T-cell (primary cell): ENCODE measurements at regions not wholly inside any gene's neighbourhood (a gene's known extent, or its start where the extent isn't known, plus 50 kb on each side); places are given as distances from the start of the nearest gene placed in this dataset.

Experiments used
- ATAC-seq, 4 experiments: fragments of 200-7000 bp in 3 of 4; fragments of 150-1000 bp in 1 of 4; cut with Tn5 transposase; replicated peaks in 1 of 4; 1 replicate in 3 of 4; 2 replicates in 1 of 4; pipeline ENCODE4 v1.10.0; 2021; ENCODE audit warnings: moderate library complexity in 3 of 4, mild to moderate bottlenecking in 2 of 4, moderate number of reproducible peaks in 1 of 4
- CTCF ChIA-PET, 2 donors: fragments of 300-600 bp; sonication (Branson Sonifier 250); formaldehyde crosslinking; loops; one replicate each; lab custom pipeline; 2022; ENCODE audit warnings: antibody characterized with exemption in 2 of 2; lab: Charles Lee
- POLR2A ChIA-PET, 2 donors: fragments of 300-600 bp; sonication (Branson Sonifier 250); formaldehyde crosslinking; loops; one replicate each; lab custom pipeline; 2022; ENCODE audit warnings: antibody characterized with exemption in 2 of 2; lab: Charles Lee
- DNase-seq, 35 experiments: peaks; one replicate each; pipeline versions ENCODE4 v3.0.0 to v3.0.0-alpha.2; 2013 to 2023
- H3K27ac ChIP-seq: one replicate; pipeline ENCODE4 v1.5.1; 2013; ENCODE audit warnings: low read length
- H3K27me3 ChIP-seq, 2 experiments: replicated peaks in 1 of 2; 1 replicate in 1 of 2; 2 replicates in 1 of 2; pipeline versions ENCODE4 v1.6.1 to v1.7.0; 2013; ENCODE audit warnings: low read length in 1 of 2, mixed read lengths in 1 of 2; ENCODE audit not compliant: control insufficient read depth in 2 of 2, insufficient read depth in 2 of 2; ENCODE audit errors: extremely low read depth in 1 of 2
- H3K36me3 ChIP-seq, 2 donors: 1 replicate in 1 of 2; 2 replicates in 1 of 2; pipeline versions ENCODE4 v1.6.1 to v1.7.0; 2013; ENCODE audit warnings: low read length in 1 of 2; ENCODE audit not compliant: control insufficient read depth in 2 of 2, insufficient read depth in 1 of 2; ENCODE audit errors: extremely low read depth in 1 of 2
- H3K4me1 ChIP-seq, 2 experiments: 1 replicate in 1 of 2; 2 replicates in 1 of 2; pipeline versions ENCODE4 v1.6.1 to v1.7.0; 2013; ENCODE audit warnings: low read length in 2 of 2, mixed read lengths in 1 of 2; ENCODE audit not compliant: insufficient read depth in 2 of 2, control insufficient read depth in 1 of 2; ENCODE audit errors: extremely low read depth in 1 of 2
- H3K4me3 ChIP-seq, 2 donors: 1 replicate in 1 of 2; 2 replicates in 1 of 2; pipeline versions ENCODE4 v1.5.1 to v1.7.0; 2013; ENCODE audit warnings: mild to moderate bottlenecking in 2 of 2, low read length in 1 of 2, moderate library complexity in 1 of 2; ENCODE audit not compliant: control insufficient read depth in 1 of 2; ENCODE audit errors: extremely low read depth in 1 of 2
- H3K9me3 ChIP-seq: 2 replicates; pipeline ENCODE4 v1.7.0; 2013
- H3K27ac Mint-ChIP-seq, 2 donors: one replicate each; pipeline ENCODE4 v1.8.0; 2020 to 2021; ENCODE audit warnings: mild to moderate bottlenecking in 2 of 2, mixed read lengths in 2 of 2
- H3K27me3 Mint-ChIP-seq, 2 donors: one replicate each; pipeline ENCODE4 v1.8.0; 2021 to 2022; ENCODE audit warnings: mixed read lengths in 2 of 2
- H3K36me3 Mint-ChIP-seq: one replicate; pipeline ENCODE4 v1.8.0; 2021; ENCODE audit warnings: mixed read lengths
- H3K4me1 Mint-ChIP-seq, 3 donors: one replicate each; pipeline ENCODE4 v1.8.0; 2020 to 2022; ENCODE audit warnings: mixed read lengths in 3 of 3, mild to moderate bottlenecking in 1 of 3
- H3K4me3 Mint-ChIP-seq, 3 donors: one replicate each; pipeline ENCODE4 v1.8.0; 2020 to 2022; ENCODE audit warnings: mild to moderate bottlenecking in 3 of 3, mixed read lengths in 3 of 3, moderate library complexity in 3 of 3
- H3K9me3 Mint-ChIP-seq, 3 donors: one replicate each; pipeline ENCODE4 v1.8.0; 2020 to 2022; ENCODE audit warnings: mixed read lengths in 3 of 3
- WGBS: methylation state at CpG from one replicate; pipeline ENCODE4 v1.1.5; 2013; ENCODE audit warnings: missing lambda C conversion rate; ENCODE audit not compliant: insufficient coverage; 5-methylcytosine and 5-hydroxymethylcytosine counted together

GRCh38 chr16:54356391-54356790, 69.8 kb upstream of the IRX3 start:
- Mint-ChIP-seq H3K4me3 (no peak overlapping the region), H3K36me3 (no peaks in the 10 kb centered on the region), H3K27me3 (peaks cover 19 to 20% of the 10 kb centered on the region in 2 donors), H3K27ac (no peak overlapping the region), H3K4me1 (no peaks in the 10 kb centered on the region), H3K9me3 (peaks cover 0 to 12% (median 8%) of the 10 kb centered on the region in 3 donors)
- no peak for DNase-seq
- no peaks in the 10 kb centered on the region for H3K36me3 ChIP-seq
- ChIA-PET POLR2A (no interaction called here), CTCF (no interaction called here)
- H3K4me1 ChIP-seq, result no peaks in the 10 kb centered on the region
- no peak for ATAC-seq
- WGBS, result no CpG with 5 or more reads among the region's 1 CpG
- H3K4me3 ChIP-seq, result no peak overlapping the region
- no peaks in the 10 kb centered on the region for H3K9me3 ChIP-seq
- peaks cover 2 to 19% of the 10 kb centered on the region in 2 experiments for H3K27me3 ChIP-seq
- H3K27ac ChIP-seq, result no peak overlapping the region

DNA sequence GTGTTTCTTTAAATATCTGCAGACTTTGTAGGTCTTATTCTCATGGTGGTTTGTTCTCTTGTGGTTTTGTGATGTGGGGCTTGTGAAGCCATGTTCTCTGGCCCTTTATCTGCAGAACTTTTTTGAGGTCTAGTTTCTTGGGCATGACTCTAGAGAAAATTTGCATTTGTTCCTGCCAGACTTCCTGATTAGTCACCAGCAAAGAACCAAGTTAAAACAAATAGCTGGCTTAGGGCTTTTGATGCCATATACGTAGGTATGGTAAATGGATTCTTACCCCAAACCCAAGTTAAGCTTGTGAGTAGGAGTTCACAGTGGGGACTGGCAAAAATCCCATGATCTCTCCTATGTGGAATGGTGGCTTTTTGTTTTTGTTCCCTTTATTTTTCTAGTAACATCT, 68.7 kb upstream of the IRX3 start:
- no peak overlapping the region for H3K27ac ChIP-seq
- H3K4me3 ChIP-seq, result no peak overlapping the region
- peaks cover 0 to 19% of the 10 kb centered on the region in 2 experiments for H3K27me3 ChIP-seq
- H3K9me3 ChIP-seq, result no peaks in the 10 kb centered on the region
- Mint-ChIP-seq H3K9me3 (peaks cover 0 to 12% (median 8%) of the 10 kb centered on the region in 3 donors), H3K4me3 (no peak overlapping the region), H3K36me3 (no peaks in the 10 kb centered on the region), H3K27ac (no peak overlapping the region), H3K4me1 (no peaks in the 10 kb centered on the region), H3K27me3 (peaks cover 15 to 17% of the 10 kb centered on the region in 2 donors)
- no peaks in the 10 kb centered on the region for H3K4me1 ChIP-seq
- no peak for ATAC-seq
- no peak for DNase-seq
- H3K36me3 ChIP-seq, result no peaks in the 10 kb centered on the region
- ChIA-PET POLR2A (no interaction called here), CTCF (no interaction called here)
- no CpG with 5 or more reads among the region's 1 CpG for WGBS

DNA sequence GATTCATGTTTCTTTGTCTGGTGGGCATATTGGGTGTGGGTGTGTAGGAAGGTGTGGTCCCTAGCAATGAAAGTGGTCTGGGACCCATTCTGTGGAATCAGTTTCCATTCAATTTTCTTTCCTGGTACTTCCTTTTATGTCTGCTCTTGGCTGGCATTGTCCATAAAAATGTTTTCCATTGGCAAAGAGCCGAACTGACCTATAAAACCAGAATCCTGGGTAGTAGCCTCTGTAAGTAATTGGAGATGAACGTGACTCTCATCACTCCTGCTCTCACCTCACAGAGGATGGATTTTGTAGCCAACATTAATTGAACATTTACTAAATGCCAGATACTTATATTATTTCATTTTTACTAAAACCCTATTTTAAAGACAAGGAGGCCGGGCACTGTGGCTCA, 66.5 kb upstream of the IRX3 start:
- Mint-ChIP-seq H3K36me3 (no peaks in the 10 kb centered on the region), H3K27me3 (peaks cover 9 to 10% of the 10 kb centered on the region in 2 donors), H3K4me3 (no peak overlapping the region), H3K27ac (no peak overlapping the region), H3K9me3 (peaks cover 0 to 12% (median 8%) of the 10 kb centered on the region in 3 donors), H3K4me1 (no peaks in the 10 kb centered on the region)
- WGBS, result 89% methylated on average over 1 of the region's 3 CpGs
- Histone ChIP-seq H3K27me3 (peaks cover 0 to 10% of the 10 kb centered on the region in 2 experiments), H3K4me3 (no peak overlapping the region), H3K4me1 (no peaks in the 10 kb centered on the region), H3K9me3 (no peaks in the 10 kb centered on the region), H3K27ac (no peak overlapping the region), H3K36me3 (no peaks in the 10 kb centered on the region)
- ChIA-PET CTCF (no interaction called here), POLR2A (no interaction called here)
- DNase-seq, result no peak
- no peak for ATAC-seq

GRCh38 chr16:54351171-54351570, 64.6 kb upstream of the IRX3 start:
- WGBS, result no CpG with 5 or more reads among the region's 5 CpGs
- H3K9me3 ChIP-seq, result no peaks in the 10 kb centered on the region
- Mint-ChIP-seq H3K4me1 (no peaks in the 10 kb centered on the region), H3K36me3 (no peaks in the 10 kb centered on the region), H3K4me3 (no peak overlapping the region), H3K9me3 (peaks cover 0 to 12% (median 8%) of the 10 kb centered on the region in 3 donors), H3K27ac (no peak overlapping the region), H3K27me3 (peaks cover 4 to 11% of the 10 kb centered on the region in 2 donors)
- H3K36me3 ChIP-seq, result no peaks in the 10 kb centered on the region
- no peaks in the 10 kb centered on the region for H3K4me1 ChIP-seq
- H3K27ac ChIP-seq, result no peak overlapping the region
- DNase-seq (no peak), ATAC-seq (no peak)
- no peak overlapping the region for H3K4me3 ChIP-seq
- ChIA-PET CTCF (no interaction called here), POLR2A (no interaction called here)
- peaks cover 0 to 4% of the 10 kb centered on the region in 2 experiments for H3K27me3 ChIP-seq

GRCh38 chr16:54347961-54348360, 61.4 kb upstream of the IRX3 start:
- H3K4me1 ChIP-seq, result no peaks in the 10 kb centered on the region
- no peaks in the 10 kb centered on the region for H3K4me1 Mint-ChIP-seq
- H3K27ac Mint-ChIP-seq, result no peak overlapping the region
- POLR2A ChIA-PET, result no interaction called here
- H3K27me3 ChIP-seq, result peaks cover 0 to 8% of the 10 kb centered on the region in 2 experiments
- no peak overlapping the region for H3K4me3 ChIP-seq
- ATAC-seq (no peak), DNase-seq (no peak)
- H3K4me3 Mint-ChIP-seq, result no peak overlapping the region
- H3K9me3 ChIP-seq, result no peaks in the 10 kb centered on the region
- no CpG with 5 or more reads among the region's 1 CpG for WGBS
- CTCF ChIA-PET, result interaction anchor here in 1 of 2 donors (0.6 kb wide), 1 partner anchor 1655 kb away, joined by 3 read pairs; no protein-coding TSS in a partner anchor
- no peaks in the 10 kb centered on the region for H3K36me3 Mint-ChIP-seq
- no peak overlapping the region for H3K27ac ChIP-seq
- no peaks in the 10 kb centered on the region for H3K36me3 ChIP-seq
- H3K27me3 Mint-ChIP-seq, result peaks cover 8 to 16% of the 10 kb centered on the region in 2 donors
- H3K9me3 Mint-ChIP-seq, result no peaks in the 10 kb centered on the region

- Mint-ChIP-seq H3K9me3 (no peaks in the 10 kb centered on the region), H3K4me3 (no peak overlapping the region), H3K27me3 (peaks cover 4 to 13% of the 10 kb centered on the region in 2 donors), H3K27ac (no peak overlapping the region), H3K4me1 (no peaks in the 10 kb centered on the region), H3K36me3 (no peaks in the 10 kb centered on the region)
- CTCF ChIA-PET, result no interaction called here
- Histone ChIP-seq H3K9me3 (no peaks in the 10 kb centered on the region), H3K27me3 (peaks cover 0 to 13% of the 10 kb centered on the region in 2 experiments), H3K4me3 (no peak overlapping the region), H3K36me3 (no peaks in the 10 kb centered on the region), H3K4me1 (no peaks in the 10 kb centered on the region), H3K27ac (no peak overlapping the region)
- POLR2A ChIA-PET, result no interaction called here
- WGBS, result no CpG with 5 or more reads among the region's 3 CpGs
- DNase-seq (no peak), ATAC-seq (no peak)
Measured at GRCh38 chr16:54346041-54346440, 59.5 kb upstream of the IRX3 start.
